PC-9 (cell line): ENCODE measurements at regions not wholly inside any gene's neighbourhood (a gene's known extent, or its start where the extent isn't known, plus 50 kb on each side); places are given as distances from the start of the nearest gene placed in this dataset.

ENCODE experiments used
- CTCF ChIP-seq: fragments of 200-600 bp; sonication (generic); conservative IDR thresholded peaks from 2 replicates; pipeline ENCODE4 v1.6.1; 2017; ENCODE audit warnings: mixed run types, antibody characterized with exemption, mild to moderate bottlenecking, moderate library complexity
- EZH2 ChIP-seq: fragments of 200-600 bp; sonication (generic); IDR thresholded peaks from 2 replicates; pipeline ENCODE4 v1.8.0; 2017; ENCODE audit warnings: antibody characterized with exemption, low read depth

DNA sequence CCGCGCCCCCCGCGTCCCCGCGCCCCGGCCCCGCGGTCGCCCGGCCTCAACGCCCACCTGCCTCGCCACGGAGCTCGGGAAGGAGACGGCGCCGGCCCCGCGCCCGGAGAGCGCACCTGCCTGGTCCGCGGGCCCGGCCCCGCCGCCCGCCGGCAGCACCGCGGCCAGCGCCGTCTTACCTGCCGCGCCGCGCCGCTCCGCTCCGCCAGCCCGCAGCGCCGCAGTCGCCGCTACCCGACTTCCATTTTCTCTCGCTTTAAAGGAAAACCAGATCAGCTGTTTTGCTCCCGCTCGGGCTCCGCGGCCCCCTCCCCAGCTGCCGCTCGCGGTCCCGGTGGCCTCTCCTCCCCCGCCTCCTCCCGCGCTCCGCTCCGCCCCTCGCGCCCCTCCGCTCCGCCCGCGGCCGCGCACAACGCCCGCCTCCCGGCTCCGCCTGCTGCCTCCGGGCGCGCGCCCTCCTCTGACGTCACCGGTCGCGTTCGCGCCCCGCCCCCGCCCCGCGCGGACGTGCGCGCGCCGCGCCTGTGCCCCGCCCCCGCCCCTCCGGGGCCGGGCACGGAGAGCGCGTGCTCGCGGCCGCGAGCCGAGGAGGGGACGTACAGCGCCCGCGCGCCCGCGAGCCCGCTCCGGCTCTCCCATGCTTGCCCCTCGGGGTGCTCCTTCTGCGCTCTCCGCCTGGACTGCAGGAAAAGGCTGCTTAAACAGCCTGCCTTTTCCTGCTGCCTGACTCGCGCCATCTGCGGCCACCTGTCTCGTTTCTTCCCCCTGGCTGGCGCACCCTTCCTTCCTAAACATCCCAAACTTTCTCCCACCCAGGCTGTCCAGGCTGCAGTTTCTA, 159.8 kb upstream of the CHRNA7 start, which contains the start of gene OTUD7A:
- no peak for TF ChIP-seq CTCF
- TF ChIP-seq EZH2: no peak
